AG09309 (cell line): ENCODE measurements at regions not wholly inside any gene's neighbourhood (a gene's known extent, or its start where the extent isn't known, plus 50 kb on each side); places are given as distances from the start of the nearest gene placed in this dataset.

Experiments used
- DNase-seq: peaks from one replicate; pipeline ENCODE4 v3.0.0-alpha.2; 2010; ENCODE audit warnings: low read depth
- H3K4me3 ChIP-seq: 2 replicates; pipeline ENCODE4 v1.5.1; 2011; ENCODE audit warnings: mild to moderate bottlenecking, low read depth, low read length, moderate library complexity; ENCODE audit not compliant: control insufficient read depth
- TF ChIP-seq, protein P1 (sequence below): IDR thresholded peaks from 2 replicates; pipeline ENCODE4 v1.5.1; 2011; ENCODE audit warnings: mild to moderate bottlenecking, low read depth, low read length, inconsistent platforms; ENCODE audit not compliant: insufficient read depth, control insufficient read depth; ENCODE audit errors: missing control alignments

DNA sequence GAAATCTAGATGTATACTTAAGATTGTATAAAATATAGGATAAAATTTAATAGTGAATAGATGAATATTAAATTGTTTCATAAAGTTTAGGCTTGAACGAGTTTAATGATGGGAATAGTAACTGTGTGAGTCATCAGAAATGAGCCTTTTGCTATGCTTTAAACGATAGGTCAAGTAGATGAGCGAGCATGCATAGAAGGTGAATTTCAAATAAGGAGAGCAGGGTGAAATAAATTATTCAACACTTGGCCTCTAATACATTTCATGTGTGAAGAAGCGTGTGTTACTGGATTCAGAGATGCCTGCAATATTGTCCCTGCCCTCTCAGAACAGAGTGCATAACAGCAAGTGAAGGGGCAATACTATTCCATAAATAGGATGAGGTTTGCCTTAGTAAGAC, 74.4 kb upstream of the EYA4 start:
- H3K4me3 ChIP-seq: no peak overlapping the region
- TF ChIP-seq, protein P1, sequence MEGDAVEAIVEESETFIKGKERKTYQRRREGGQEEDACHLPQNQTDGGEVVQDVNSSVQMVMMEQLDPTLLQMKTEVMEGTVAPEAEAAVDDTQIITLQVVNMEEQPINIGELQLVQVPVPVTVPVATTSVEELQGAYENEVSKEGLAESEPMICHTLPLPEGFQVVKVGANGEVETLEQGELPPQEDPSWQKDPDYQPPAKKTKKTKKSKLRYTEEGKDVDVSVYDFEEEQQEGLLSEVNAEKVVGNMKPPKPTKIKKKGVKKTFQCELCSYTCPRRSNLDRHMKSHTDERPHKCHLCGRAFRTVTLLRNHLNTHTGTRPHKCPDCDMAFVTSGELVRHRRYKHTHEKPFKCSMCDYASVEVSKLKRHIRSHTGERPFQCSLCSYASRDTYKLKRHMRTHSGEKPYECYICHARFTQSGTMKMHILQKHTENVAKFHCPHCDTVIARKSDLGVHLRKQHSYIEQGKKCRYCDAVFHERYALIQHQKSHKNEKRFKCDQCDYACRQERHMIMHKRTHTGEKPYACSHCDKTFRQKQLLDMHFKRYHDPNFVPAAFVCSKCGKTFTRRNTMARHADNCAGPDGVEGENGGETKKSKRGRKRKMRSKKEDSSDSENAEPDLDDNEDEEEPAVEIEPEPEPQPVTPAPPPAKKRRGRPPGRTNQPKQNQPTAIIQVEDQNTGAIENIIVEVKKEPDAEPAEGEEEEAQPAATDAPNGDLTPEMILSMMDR: no peak
- no peak for DNase-seq

DNA sequence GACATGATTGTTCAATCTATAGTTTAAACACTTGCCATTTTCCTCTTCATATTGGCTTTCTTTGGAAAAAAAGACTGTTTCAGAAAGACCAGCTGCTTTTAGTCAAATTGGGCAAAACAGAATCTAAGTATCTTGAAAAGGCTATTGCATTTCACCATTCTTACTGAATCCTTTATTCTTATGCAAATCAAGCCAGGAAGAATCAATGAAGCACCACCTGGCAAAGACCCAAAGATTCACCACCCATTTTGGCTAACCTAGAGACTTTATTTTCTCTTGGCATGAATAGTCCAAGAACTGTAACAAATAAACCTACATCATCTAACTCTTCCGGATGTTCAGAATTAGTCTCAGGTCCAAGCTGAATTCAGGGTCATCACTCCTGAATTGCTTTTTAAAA, 71.3 kb upstream of the EYA4 start:
- TF ChIP-seq, protein P1: no peak
- no peak overlapping the region for H3K4me3 ChIP-seq
- DNase-seq: no peak

DNA sequence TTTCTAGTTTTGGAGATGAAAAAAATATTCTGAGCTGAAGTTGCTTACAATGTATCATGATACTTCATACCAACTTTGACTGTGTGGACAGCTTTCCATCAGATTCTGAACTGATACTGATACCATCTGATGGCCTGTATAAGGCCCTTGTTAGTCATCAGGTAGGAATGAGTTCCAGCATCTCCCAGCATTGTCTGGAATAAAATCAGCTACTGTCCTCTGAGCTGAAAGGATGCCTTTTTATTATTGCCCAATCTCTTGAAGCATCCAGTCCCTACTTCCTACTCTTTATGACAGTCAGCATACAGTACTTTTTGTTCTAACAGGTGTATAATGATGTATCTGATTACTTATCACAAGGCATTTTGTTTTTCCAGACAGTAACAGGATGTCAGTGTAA, 70.6 kb upstream of the EYA4 start:
- no peak for DNase-seq
- TF ChIP-seq, protein P1: no peak

DNA sequence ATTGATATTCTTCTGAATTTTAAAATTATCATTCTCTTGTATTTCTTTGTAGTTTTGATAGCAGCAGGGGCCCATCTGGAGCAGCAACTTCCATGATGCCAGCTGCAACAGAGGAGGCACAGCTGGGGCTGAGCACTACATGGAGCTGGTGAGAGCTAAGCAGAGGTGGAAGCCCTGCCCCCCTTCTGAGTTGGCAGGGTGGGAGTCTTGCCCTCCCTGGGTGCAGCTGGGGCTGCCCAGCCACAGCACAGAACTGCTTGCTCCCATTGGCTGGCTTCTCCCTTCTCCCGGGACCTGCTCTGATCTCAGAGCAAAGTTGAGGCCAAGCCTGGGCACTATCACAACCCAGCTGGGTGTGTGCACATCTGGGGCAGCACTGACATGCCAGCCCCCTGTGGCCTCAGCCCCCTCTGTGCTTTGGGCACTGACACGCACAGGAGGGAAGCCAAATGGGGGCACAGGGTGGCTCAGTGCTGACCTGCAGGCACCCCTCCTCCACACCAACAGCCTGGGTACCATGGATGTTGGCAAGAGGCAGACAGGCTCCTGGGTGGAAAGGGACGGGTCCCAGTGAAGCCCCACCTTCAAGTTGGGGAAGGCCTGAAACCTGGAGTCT, 69.1 kb upstream of the EYA4 start:
- DNase-seq: no peak
- H3K4me3 ChIP-seq: no peak overlapping the region
- TF ChIP-seq, protein P1: no peak

More for the DNA sequence above, 70.6 kb upstream of the EYA4 start:
- no peak overlapping the region for H3K4me3 ChIP-seq

DNA sequence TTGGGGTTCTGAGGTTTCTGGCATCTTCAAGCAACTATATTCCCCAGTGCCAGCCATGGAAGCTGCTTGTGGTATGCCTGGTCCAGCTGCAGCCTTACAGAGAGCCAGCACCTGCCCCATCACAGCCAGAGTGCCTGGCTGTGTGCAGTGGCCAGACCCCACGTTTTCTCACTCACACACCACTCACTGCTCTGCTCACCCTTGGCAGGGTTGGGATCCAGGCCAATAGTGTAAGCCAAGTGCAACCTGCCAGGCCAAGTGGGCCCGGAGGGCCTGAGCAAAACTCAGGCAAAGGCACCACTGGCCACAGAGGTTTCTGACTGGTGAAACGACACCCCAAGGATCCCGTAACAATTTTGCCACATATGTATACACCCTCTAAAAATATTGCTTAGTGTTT, 67.9 kb upstream of the EYA4 start:
- no peak for DNase-seq
- TF ChIP-seq, protein P1: no peak
- H3K4me3 ChIP-seq: no peak overlapping the region

DNA sequence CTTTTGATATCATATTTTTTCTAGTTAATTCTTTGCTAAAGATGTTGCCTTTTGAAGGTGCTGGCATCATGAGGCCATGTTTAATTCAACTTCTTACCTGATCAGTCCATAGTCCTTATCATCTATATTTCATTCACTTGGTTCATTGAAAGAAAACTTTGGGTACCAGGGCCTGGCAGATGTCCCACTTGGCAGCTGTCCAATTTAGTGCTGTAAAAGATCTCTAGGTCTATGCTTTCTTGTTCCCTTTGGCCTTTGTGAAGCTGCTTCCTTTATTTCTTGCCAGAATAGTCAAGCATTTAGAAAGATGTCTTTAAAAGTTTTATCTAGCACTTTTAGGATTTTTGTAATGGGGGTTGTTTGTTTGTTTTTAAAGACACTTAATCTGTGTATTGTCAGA, 61.7 kb upstream of the EYA4 start:
- no peak overlapping the region for H3K4me3 ChIP-seq
- no peak for DNase-seq
- TF ChIP-seq, protein P1: no peak

DNA sequence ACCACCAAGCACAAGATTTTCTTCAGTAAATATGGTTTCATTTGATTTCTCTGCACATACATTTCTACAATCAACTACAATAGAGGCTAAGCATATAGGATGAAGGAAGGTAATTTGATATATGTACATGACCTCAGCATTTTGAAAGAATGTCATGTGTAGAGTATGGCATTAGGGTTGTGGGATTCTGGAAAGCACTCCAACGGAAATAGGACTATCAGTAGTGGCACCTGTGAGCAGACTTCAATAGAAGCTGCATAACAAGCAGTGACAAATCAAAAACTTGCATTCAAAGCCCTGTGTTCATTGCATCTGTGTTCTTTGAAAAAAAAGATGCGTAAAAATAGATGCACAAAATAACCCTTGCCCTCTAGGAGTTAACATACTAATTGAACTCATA, 57.5 kb upstream of the EYA4 start:
- DNase-seq: no peak
- TF ChIP-seq, protein P1: no peak
- no peak overlapping the region for H3K4me3 ChIP-seq
